ENCODE measurements at regions not wholly inside any gene's neighbourhood (a gene's known extent, or its start where the extent isn't known, plus 50 kb on each side); places are given as distances from the start of the nearest gene placed in this dataset.

- TF ChIP-seq CTCF (IDR thresholded peaks at IDR 0.05; ENCODE audit: extremely low read depth, insufficient read depth, missing control alignments), result no peak
- in situ Hi-C loops (cut with MboI; ENCODE audit: low pct_unique_long_range_greater_than_20kb, low sequenced_read_pairs, unreplicated experiment), result no loop called here
- DNase-seq (ENCODE audit: low spot score), result no peak
Measured at GRCh38 chr1:59071876-59072582, 224.9 kb upstream of the FGGY start.

DNA sequence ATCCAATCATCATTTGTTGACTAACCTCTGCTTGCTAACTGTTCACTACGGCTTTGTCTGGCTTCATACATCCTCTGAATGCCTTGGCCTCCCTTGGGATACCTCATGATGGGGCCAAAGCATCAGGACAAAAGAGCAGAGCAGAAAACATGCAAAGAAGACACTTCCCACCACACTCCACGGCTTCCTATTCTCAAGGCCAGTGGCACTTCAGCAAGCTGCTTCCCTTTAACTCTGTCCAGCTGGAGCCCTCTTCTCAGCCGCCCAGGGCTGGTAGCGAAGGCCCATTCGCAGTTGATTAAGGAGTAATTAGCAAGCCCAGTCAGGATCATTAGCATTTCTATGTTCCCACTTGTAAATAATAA is 224.3 kb upstream of the FGGY start:
- in situ Hi-C loops (cut with MboI; ENCODE audit: low pct_unique_long_range_greater_than_20kb, low sequenced_read_pairs, unreplicated experiment), result no loop called here
- no peak for TF ChIP-seq CTCF (IDR thresholded peaks at IDR 0.05; ENCODE audit: extremely low read depth, insufficient read depth, missing control alignments)

DNA sequence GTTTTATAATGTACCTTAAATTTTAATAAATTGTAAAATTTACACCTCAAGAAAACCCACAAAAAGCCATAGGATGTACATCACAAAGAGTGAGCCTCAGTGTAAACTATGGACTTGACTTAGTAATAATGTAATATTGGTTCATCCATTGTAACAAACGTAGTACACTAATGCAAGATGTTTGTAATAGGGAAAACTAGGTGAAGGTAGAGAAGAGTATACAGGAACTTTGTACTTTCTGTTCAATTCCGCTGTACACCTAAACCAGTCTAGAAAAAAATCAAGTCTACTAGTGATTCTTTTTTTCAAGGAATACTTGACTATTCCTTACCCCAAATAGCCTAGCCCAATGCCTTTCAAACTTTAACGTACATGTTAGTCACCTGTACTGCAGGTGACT is 222.3 kb upstream of the FGGY start:
- TF ChIP-seq CTCF (IDR thresholded peaks at IDR 0.05; ENCODE audit: extremely low read depth, insufficient read depth, missing control alignments), result no peak
- no peak for DNase-seq (ENCODE audit: low spot score)
- in situ Hi-C loops (cut with MboI; ENCODE audit: low pct_unique_long_range_greater_than_20kb, low sequenced_read_pairs, unreplicated experiment), result no loop called here

More for the DNA sequence above, 224.3 kb upstream of the FGGY start:
- DNase-seq (ENCODE audit: low spot score), result no peak

GRCh38 chr1:59075021-59075420 is 221.9 kb upstream of the FGGY start:
- DNase-seq (ENCODE audit: low spot score), result no peak
- TF ChIP-seq CTCF (IDR thresholded peaks at IDR 0.05; ENCODE audit: extremely low read depth, insufficient read depth, missing control alignments), result no peak
- in situ Hi-C loops (cut with MboI; ENCODE audit: low pct_unique_long_range_greater_than_20kb, low sequenced_read_pairs, unreplicated experiment), result no loop called here

DNA sequence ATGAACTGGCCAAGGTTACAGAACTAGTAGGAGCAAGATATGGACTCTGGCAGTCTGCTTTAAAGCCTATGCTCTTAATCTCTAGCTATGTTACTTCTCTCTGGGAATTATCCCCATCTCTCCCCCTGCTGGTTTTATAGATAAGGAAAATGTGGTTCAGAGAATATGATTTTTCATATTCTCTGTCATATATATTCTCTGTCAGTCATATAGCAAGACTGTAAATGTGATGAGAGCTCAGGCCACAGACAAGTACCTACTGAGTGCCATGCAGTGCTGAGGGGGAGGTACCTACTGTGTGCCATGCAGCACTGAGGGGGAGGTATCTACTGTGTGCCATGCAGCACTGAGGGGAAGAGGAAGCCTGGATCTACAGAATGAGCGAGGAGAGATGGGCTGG is 220.3 kb upstream of the FGGY start:
- TF ChIP-seq CTCF (IDR thresholded peaks at IDR 0.05; ENCODE audit: extremely low read depth, insufficient read depth, missing control alignments), result no peak
- no peak for DNase-seq (ENCODE audit: low spot score)
- in situ Hi-C loops (cut with MboI; ENCODE audit: low pct_unique_long_range_greater_than_20kb, low sequenced_read_pairs, unreplicated experiment), result no loop called here

- DNase-seq (ENCODE audit: low spot score), result no peak
- TF ChIP-seq CTCF (IDR thresholded peaks at IDR 0.05; ENCODE audit: extremely low read depth, insufficient read depth, missing control alignments), result no peak
- in situ Hi-C loops (cut with MboI; ENCODE audit: low pct_unique_long_range_greater_than_20kb, low sequenced_read_pairs, unreplicated experiment), result no loop called here
Measured at GRCh38 chr1:59077466-59078069, 219.3 kb upstream of the FGGY start.
